ENCODE measurements at regions not wholly inside any gene's neighbourhood (a gene's known extent, or its start where the extent isn't known, plus 50 kb on each side); places are given as distances from the start of the nearest gene placed in this dataset.

DNA sequence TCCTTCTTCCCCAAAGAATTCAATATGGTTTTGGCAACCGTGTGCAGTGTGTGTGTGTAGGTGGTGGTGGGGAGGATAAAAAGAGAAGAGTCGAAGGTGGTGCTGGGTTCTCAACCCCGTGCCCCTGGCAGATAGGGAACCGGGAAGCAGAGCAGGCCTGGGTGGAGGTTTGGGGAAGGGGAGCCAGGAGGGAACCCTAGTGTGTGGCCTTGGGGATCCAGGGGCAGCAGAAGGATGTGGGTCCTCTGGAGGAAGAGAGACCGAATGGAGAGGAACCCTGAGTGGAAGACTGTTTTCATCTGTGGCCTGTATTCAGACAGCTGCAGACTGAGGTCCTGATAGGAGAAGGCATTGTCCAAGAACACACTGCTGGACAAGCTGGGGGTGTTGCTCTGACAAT lies 73.3 kb upstream of the B3GAT1 start (continued):
- TF ChIP-seq ZFP30 (CRISPR knock-in tag; IDR thresholded peaks at IDR 0.05) (no peak), ZC3H10 (CRISPR knock-in tag; IDR thresholded peaks at IDR 0.05) (no peak), TSHZ2 (CRISPR knock-in tag; IDR thresholded peaks at IDR 0.05) (no peak), CREB5 (CRISPR knock-in tag; IDR thresholded peaks at IDR 0.05; ENCODE audit: low read depth) (no peak)

GRCh38 chr11:134483857-134484256 lies 71.8 kb upstream of the B3GAT1 start:
- TF ChIP-seq SNAI2 (CRISPR knock-in tag; IDR thresholded peaks at IDR 0.05) = no peak
- no peak for TF ChIP-seq TSHZ2 (CRISPR knock-in tag; IDR thresholded peaks at IDR 0.05)
- no peak for TF ChIP-seq ISL1 (CRISPR knock-in tag; IDR thresholded peaks at IDR 0.05)
- TF ChIP-seq PPARA (CRISPR knock-in tag; IDR thresholded peaks at IDR 0.05; ENCODE audit: borderline replicate concordance) = no peak
- TF ChIP-seq ESRRG (CRISPR knock-in tag; IDR thresholded peaks at IDR 0.05) = no peak
- no peak for TF ChIP-seq ZNF565 (CRISPR knock-in tag; conservative IDR thresholded peaks at IDR 0.05; ENCODE audit: low read depth)
- no peak for TF ChIP-seq ZNF8 (CRISPR knock-in tag; IDR thresholded peaks at IDR 0.05)
- TF ChIP-seq, protein P1, sequence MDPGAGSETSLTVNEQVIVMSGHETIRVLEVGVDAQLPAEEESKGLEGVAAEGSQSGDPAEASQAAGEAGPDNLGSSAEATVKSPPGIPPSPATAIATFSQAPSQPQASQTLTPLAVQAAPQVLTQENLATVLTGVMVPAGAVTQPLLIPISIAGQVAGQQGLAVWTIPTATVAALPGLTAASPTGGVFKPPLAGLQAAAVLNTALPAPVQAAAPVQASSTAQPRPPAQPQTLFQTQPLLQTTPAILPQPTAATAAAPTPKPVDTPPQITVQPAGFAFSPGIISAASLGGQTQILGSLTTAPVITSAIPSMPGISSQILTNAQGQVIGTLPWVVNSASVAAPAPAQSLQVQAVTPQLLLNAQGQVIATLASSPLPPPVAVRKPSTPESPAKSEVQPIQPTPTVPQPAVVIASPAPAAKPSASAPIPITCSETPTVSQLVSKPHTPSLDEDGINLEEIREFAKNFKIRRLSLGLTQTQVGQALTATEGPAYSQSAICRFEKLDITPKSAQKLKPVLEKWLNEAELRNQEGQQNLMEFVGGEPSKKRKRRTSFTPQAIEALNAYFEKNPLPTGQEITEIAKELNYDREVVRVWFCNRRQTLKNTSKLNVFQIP (CRISPR knock-in tag; IDR thresholded peaks at IDR 0.05; ENCODE audit: borderline replicate concordance, low read depth) = no peak
- no peak for TF ChIP-seq ZFP30 (CRISPR knock-in tag; IDR thresholded peaks at IDR 0.05)
- no peak for TF ChIP-seq BACH2 (CRISPR knock-in tag; IDR thresholded peaks at IDR 0.05; ENCODE audit: borderline replicate concordance)
- no peak for TF ChIP-seq GLIS3 (CRISPR knock-in tag; IDR thresholded peaks at IDR 0.05)
- no peak for ATAC-seq

- TF ChIP-seq BACH2 (CRISPR knock-in tag; IDR thresholded peaks at IDR 0.05; ENCODE audit: borderline replicate concordance) (no peak), ZNF8 (CRISPR knock-in tag; IDR thresholded peaks at IDR 0.05) (no peak), ESRRG (CRISPR knock-in tag; IDR thresholded peaks at IDR 0.05) (no peak), TSHZ2 (CRISPR knock-in tag; IDR thresholded peaks at IDR 0.05) (no peak), ARNTL (CRISPR knock-in tag; IDR thresholded peaks at IDR 0.05; ENCODE audit: borderline replicate concordance, low read depth) (no peak), ZC3H10 (CRISPR knock-in tag; IDR thresholded peaks at IDR 0.05) (no peak), ZNF565 (CRISPR knock-in tag; conservative IDR thresholded peaks at IDR 0.05; ENCODE audit: low read depth) (no peak), OSR1 (CRISPR knock-in tag; IDR thresholded peaks at IDR 0.05) (no peak), RARB (CRISPR knock-in tag; IDR thresholded peaks at IDR 0.05) (no peak), GLIS3 (CRISPR knock-in tag; IDR thresholded peaks at IDR 0.05) (no peak), SNAI2 (CRISPR knock-in tag; IDR thresholded peaks at IDR 0.05) (no peak), CSDC2 (CRISPR knock-in tag; IDR thresholded peaks at IDR 0.05) (no peak), ZFP3 (CRISPR knock-in tag; IDR thresholded peaks at IDR 0.05) (no peak), ISL1 (CRISPR knock-in tag; IDR thresholded peaks at IDR 0.05) (no peak), PPARA (CRISPR knock-in tag; IDR thresholded peaks at IDR 0.05; ENCODE audit: borderline replicate concordance) (no peak), ZFP30 (CRISPR knock-in tag; IDR thresholded peaks at IDR 0.05) (no peak)
- TF ChIP-seq, protein P2, sequence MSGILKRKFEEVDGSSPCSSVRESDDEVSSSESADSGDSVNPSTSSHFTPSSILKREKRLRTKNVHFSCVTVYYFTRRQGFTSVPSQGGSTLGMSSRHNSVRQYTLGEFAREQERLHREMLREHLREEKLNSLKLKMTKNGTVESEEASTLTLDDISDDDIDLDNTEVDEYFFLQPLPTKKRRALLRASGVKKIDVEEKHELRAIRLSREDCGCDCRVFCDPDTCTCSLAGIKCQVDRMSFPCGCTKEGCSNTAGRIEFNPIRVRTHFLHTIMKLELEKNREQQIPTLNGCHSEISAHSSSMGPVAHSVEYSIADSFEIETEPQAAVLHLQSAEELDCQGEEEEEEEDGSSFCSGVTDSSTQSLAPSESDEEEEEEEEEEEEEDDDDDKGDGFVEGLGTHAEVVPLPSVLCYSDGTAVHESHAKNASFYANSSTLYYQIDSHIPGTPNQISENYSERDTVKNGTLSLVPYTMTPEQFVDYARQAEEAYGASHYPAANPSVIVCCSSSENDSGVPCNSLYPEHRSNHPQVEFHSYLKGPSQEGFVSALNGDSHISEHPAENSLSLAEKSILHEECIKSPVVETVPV (CRISPR knock-in tag; IDR thresholded peaks at IDR 0.05) = no peak
- TF ChIP-seq, protein P1 (CRISPR knock-in tag; IDR thresholded peaks at IDR 0.05; ENCODE audit: borderline replicate concordance, low read depth) = no peak
- no peak for ATAC-seq
Observed at GRCh38 chr11:134483291-134483690, 71.2 kb upstream of the B3GAT1 start.
